Hepatocyte (in vitro differentiated cells): ENCODE measurements at regions not wholly inside any gene's neighbourhood (a gene's known extent, or its start where the extent isn't known, plus 50 kb on each side); places are given as distances from the start of the nearest gene placed in this dataset.

ENCODE experiments used
- DNase-seq: peaks from one replicate; pipeline ENCODE4 v3.0.0-alpha.2; 2016; ENCODE audit warnings: low spot score
- H2AFZ ChIP-seq: fragments of 200-600 bp; sonication (generic); 2 replicates; pipeline ENCODE4 v1.6.0; 2016; ENCODE audit warnings: antibody characterized with exemption, mild to moderate bottlenecking
- H3K27ac ChIP-seq: fragments of 200-600 bp; sonication (generic); 2 replicates; pipeline ENCODE4 v1.5.1; 2016; ENCODE audit warnings: mild to moderate bottlenecking
- H3K27me3 ChIP-seq: fragments of 200-600 bp; sonication (generic); 2 replicates; pipeline ENCODE4 v1.6.1; 2016
- H3K36me3 ChIP-seq: fragments of 200-600 bp; sonication (generic); replicated peaks from 2 replicates; pipeline ENCODE4 v1.5.1; 2016; ENCODE audit warnings: low read depth; ENCODE audit not compliant: insufficient read depth
- H3K4me1 ChIP-seq: fragments of 200-600 bp; sonication (generic); 2 replicates; pipeline ENCODE4 v1.5.1; 2016; ENCODE audit warnings: mild to moderate bottlenecking, moderate library complexity; ENCODE audit not compliant: insufficient read depth
- H3K4me2 ChIP-seq: fragments of 200-600 bp; sonication (generic); 2 replicates; pipeline ENCODE4 v1.6.0; 2016
- H3K4me3 ChIP-seq: fragments of 200-600 bp; sonication (generic); 2 replicates; pipeline ENCODE4 v1.5.1; 2016; ENCODE audit warnings: mild to moderate bottlenecking
- H3K79me2 ChIP-seq: fragments of 200-600 bp; sonication (generic); 2 replicates; pipeline ENCODE4 v1.6.0; 2017; ENCODE audit warnings: mild to moderate bottlenecking
- H3K9me2 ChIP-seq: fragments of 200-600 bp; sonication (generic); replicated peaks from 2 replicates; pipeline ENCODE4 v1.6.0; 2017; ENCODE audit warnings: mild to moderate bottlenecking; ENCODE audit not compliant: insufficient read depth
- H3K9me3 ChIP-seq: fragments of 200-600 bp; sonication (generic); 2 replicates; pipeline ENCODE4 v1.5.1; 2016; ENCODE audit warnings: low read depth, mild to moderate bottlenecking
- H4K20me1 ChIP-seq: fragments of 200-600 bp; sonication (generic); 2 replicates; pipeline ENCODE4 v1.6.0; 2016; ENCODE audit warnings: mild to moderate bottlenecking; ENCODE audit not compliant: insufficient read depth, poor library complexity, severe bottlenecking
- CTCF ChIP-seq: fragments of 200-600 bp; sonication (generic); IDR thresholded peaks from 2 replicates; pipeline ENCODE4 v1.5.1; 2016; ENCODE audit warnings: antibody characterized with exemption, mild to moderate bottlenecking; ENCODE audit not compliant: poor library complexity
- EZH2 ChIP-seq: fragments of 200-600 bp; sonication (generic); IDR thresholded peaks from 2 replicates; pipeline ENCODE4 v1.6.1; 2016; ENCODE audit warnings: antibody characterized with exemption, mild to moderate bottlenecking, borderline replicate concordance
- EZH2phosphoT487 ChIP-seq: fragments of 200-600 bp; sonication (generic); IDR thresholded peaks from one replicate; pipeline ENCODE4 v1.6.1; 2018; ENCODE audit warnings: antibody characterized with exemption, mild to moderate bottlenecking, low read depth, moderate library complexity; ENCODE audit not compliant: unreplicated experiment, severe bottlenecking
- WGBS: methylation state at CpG from one replicate; pipeline ENCODE4 v1.1.6; 2016; ENCODE audit warnings: low lambda C conversion rate; ENCODE audit errors: missing lambda C conversion rate; 5-methylcytosine and 5-hydroxymethylcytosine counted together

GRCh38 chr4:14646831-14647230 lies 355.4 kb upstream of the CPEB2 start:
- TF ChIP-seq CTCF (no peak), EZH2phosphoT487 (no peak), EZH2 (no peak)
- Histone ChIP-seq H3K4me2 (no peak overlapping the region), H3K4me3 (no peak overlapping the region), H4K20me1 (no peaks in the 10 kb centered on the region), H3K36me3 (no peaks in the 10 kb centered on the region), H2AFZ (no peak overlapping the region), H3K9me2 (no peaks in the 10 kb centered on the region), H3K27me3 (no peaks in the 10 kb centered on the region), H3K27ac (no peak overlapping the region), H3K9me3 (no peaks in the 10 kb centered on the region), H3K79me2 (no peaks in the 10 kb centered on the region), H3K4me1 (no peaks in the 10 kb centered on the region)
- 79% methylated on average over 1 of the region's 1 CpG for whole genome bisulfite sequencing
- DNase-seq, result no peak

- Histone ChIP-seq H2AFZ (no peak overlapping the region), H3K27me3 (no peaks in the 10 kb centered on the region), H3K9me3 (no peaks in the 10 kb centered on the region), H3K79me2 (no peaks in the 10 kb centered on the region), H3K4me2 (no peak overlapping the region), H3K4me3 (no peak overlapping the region), H4K20me1 (no peaks in the 10 kb centered on the region), H3K4me1 (no peaks in the 10 kb centered on the region), H3K27ac (no peak overlapping the region), H3K9me2 (no peaks in the 10 kb centered on the region), H3K36me3 (no peaks in the 10 kb centered on the region)
- no peak for DNase-seq
- WGBS, result 96% methylated on average over 2 of the region's 2 CpGs
- TF ChIP-seq CTCF, result no peak
- TF ChIP-seq EZH2, result no peak
- TF ChIP-seq EZH2phosphoT487, result no peak
Measured at GRCh38 chr4:14650127-14650526, 352.2 kb upstream of the CPEB2 start.

GRCh38 chr4:14652522-14652921 lies 349.8 kb upstream of the CPEB2 start:
- H4K20me1 ChIP-seq, result no peaks in the 10 kb centered on the region
- no peak overlapping the region for H3K4me2 ChIP-seq
- no peaks in the 10 kb centered on the region for H3K36me3 ChIP-seq
- H2AFZ ChIP-seq, result no peak overlapping the region
- no peaks in the 10 kb centered on the region for H3K9me3 ChIP-seq
- no peak overlapping the region for H3K27ac ChIP-seq
- no peak for TF ChIP-seq EZH2
- TF ChIP-seq CTCF, result no peak
- TF ChIP-seq EZH2phosphoT487, result no peak
- H3K79me2 ChIP-seq, result no peaks in the 10 kb centered on the region
- no peak overlapping the region for H3K4me3 ChIP-seq
- WGBS, result 60% methylated on average over 2 of the region's 2 CpGs
- no peaks in the 10 kb centered on the region for H3K9me2 ChIP-seq
- DNase-seq, result no peak
- H3K4me1 ChIP-seq, result no peaks in the 10 kb centered on the region
- no peaks in the 10 kb centered on the region for H3K27me3 ChIP-seq

GRCh38 chr4:14653338-14653737 lies 348.9 kb upstream of the CPEB2 start:
- WGBS, result 89% methylated on average over 2 of the region's 2 CpGs

More at GRCh38 chr4:14653338-14653737, 348.9 kb upstream of the CPEB2 start:
- DNase-seq, result no peak
- Histone ChIP-seq H3K27me3 (no peaks in the 10 kb centered on the region), H3K36me3 (no peaks in the 10 kb centered on the region), H3K27ac (no peak overlapping the region), H3K79me2 (no peaks in the 10 kb centered on the region), H2AFZ (no peak overlapping the region), H3K4me3 (no peak overlapping the region), H3K4me1 (no peaks in the 10 kb centered on the region), H3K9me2 (no peaks in the 10 kb centered on the region), H4K20me1 (no peaks in the 10 kb centered on the region), H3K4me2 (no peak overlapping the region), H3K9me3 (no peaks in the 10 kb centered on the region)
- no peak for TF ChIP-seq CTCF
- TF ChIP-seq EZH2, result no peak
- no peak for TF ChIP-seq EZH2phosphoT487
